K562 (cell line): ENCODE measurements at regions not wholly inside any gene's neighbourhood (a gene's known extent, or its start where the extent isn't known, plus 50 kb on each side); places are given as distances from the start of the nearest gene placed in this dataset.

Source experiments
- CTCF ChIP-seq, 3 experiments: IDR thresholded peaks in 2 of 3; conservative IDR thresholded peaks in 1 of 3; 2 replicates each; pipeline ENCODE4 v1.5.1; 2011 to 2012; ENCODE audit warnings: low read length in 3 of 3, mild to moderate bottlenecking in 3 of 3, control low read depth in 2 of 3, improper control_type of control experiment in 1 of 3, inconsistent platforms in 1 of 3, low read depth in 1 of 3, mixed read lengths in 1 of 3, moderate library complexity in 1 of 3; ENCODE audit not compliant: insufficient read depth in 2 of 3
- ZNF41 ChIP-seq: fragments of 250-450 bp; sonication (Bioruptor Pico); conservative IDR thresholded peaks from 2 replicates; pipeline ENCODE4 v1.4.0; 2020; ENCODE audit warnings: mild to moderate bottlenecking

DNA sequence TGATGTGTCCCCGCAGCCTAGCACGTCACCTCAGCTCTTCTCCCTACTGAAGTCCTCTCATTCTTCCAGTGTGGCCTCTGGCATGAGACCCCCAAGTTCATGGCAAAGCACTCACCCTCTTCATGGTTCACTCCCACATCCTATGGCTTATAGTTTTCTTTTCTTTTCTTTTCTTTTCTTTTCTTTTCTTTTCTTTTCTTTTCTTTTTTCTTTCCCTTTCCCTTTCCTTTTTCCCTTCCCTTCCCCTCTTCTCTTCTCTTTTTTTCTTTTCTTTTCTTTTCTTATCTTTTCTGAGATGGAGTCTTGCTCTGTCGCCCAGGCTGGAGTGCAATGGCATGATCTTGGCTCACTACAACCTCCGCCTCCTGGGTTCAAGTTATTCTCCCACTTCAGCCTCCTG lies 58.4 kb upstream of the NLRP1 start:
- no peak for TF ChIP-seq ZNF41
- no peak for TF ChIP-seq CTCF (IDR thresholded peaks at IDR 0.05 in 2 of 3, conservative IDR thresholded peaks at IDR 0.05 in 1 of 3; ENCODE audit: insufficient read depth in 2 of 3, low read depth in 1 of 3, low read length in 3 of 3)
